ENCODE measurements at regions not wholly inside any gene's neighbourhood (a gene's known extent, or its start where the extent isn't known, plus 50 kb on each side); places are given as distances from the start of the nearest gene placed in this dataset.
"Not testable (repeated sequence)": the region's sequence is repeated elsewhere in the genome, so short reads cannot be mapped to it uniquely, and the experiment has no call there.

DNA sequence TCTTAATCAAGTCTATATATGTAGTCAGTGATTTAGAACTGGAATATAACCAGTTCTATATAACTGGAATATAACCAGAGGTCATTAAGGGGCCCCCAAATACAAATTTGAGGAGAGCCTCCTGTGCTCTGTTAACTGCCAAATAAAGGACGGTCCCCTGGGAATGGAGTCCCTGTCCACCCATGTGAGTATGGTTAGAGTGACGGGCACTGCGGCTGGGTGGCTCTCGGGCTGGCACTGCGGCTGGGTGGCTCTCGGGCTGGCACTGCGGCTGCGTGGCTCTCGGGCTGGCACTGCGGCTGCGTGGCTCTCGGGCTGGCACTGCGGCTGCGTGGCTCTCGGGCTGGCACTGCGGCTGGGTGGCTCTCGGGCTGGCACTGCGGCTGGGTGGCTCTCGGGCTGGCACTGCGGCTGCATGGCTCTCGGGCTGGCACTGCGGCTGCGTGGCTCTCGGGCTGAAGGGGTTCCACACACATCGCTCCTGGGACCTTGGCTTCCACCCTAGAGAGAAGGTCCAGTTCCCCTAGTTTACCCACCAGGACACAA lies 292.8 kb upstream of the RNF32 start:
- not testable (repeated sequence) for TF ChIP-seq NFRKB (IDR thresholded peaks at IDR 0.05); FOXK2 (IDR thresholded peaks at IDR 0.05); SP1 (IDR thresholded peaks at IDR 0.05); HDGF (IDR thresholded peaks at IDR 0.05; ENCODE audit: borderline replicate concordance); FOXM1 (IDR thresholded peaks at IDR 0.05; ENCODE audit: borderline replicate concordance); CTBP1 (IDR thresholded peaks at IDR 0.05; ENCODE audit: borderline replicate concordance); TARDBP (IDR thresholded peaks at IDR 0.05)
- TF ChIP-seq, protein P1, sequence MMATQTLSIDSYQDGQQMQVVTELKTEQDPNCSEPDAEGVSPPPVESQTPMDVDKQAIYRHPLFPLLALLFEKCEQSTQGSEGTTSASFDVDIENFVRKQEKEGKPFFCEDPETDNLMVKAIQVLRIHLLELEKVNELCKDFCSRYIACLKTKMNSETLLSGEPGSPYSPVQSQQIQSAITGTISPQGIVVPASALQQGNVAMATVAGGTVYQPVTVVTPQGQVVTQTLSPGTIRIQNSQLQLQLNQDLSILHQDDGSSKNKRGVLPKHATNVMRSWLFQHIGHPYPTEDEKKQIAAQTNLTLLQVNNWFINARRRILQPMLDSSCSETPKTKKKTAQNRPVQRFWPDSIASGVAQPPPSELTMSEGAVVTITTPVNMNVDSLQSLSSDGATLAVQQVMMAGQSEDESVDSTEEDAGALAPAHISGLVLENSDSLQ (IDR thresholded peaks at IDR 0.05) = not testable (repeated sequence)
